GM19328 (cell line): ENCODE measurements at regions not wholly inside any gene's neighbourhood (a gene's known extent, or its start where the extent isn't known, plus 50 kb on each side); places are given as distances from the start of the nearest gene placed in this dataset.

Experiments
- ATAC-seq: cut with Tn5 transposase; IDR thresholded peaks from one replicate; pipeline ENCODE4 v1.9.1; 2021; ENCODE audit warnings: mild to moderate bottlenecking, moderate library complexity; ENCODE audit not compliant: unreplicated experiment

GRCh38 chr18:61949946-61950345 lies 57.1 kb upstream of the RNF152 start:
- ATAC-seq: no peak

GRCh38 chr18:61948846-61949438 lies 56.1 kb upstream of the RNF152 start:
- ATAC-seq: no peak

DNA sequence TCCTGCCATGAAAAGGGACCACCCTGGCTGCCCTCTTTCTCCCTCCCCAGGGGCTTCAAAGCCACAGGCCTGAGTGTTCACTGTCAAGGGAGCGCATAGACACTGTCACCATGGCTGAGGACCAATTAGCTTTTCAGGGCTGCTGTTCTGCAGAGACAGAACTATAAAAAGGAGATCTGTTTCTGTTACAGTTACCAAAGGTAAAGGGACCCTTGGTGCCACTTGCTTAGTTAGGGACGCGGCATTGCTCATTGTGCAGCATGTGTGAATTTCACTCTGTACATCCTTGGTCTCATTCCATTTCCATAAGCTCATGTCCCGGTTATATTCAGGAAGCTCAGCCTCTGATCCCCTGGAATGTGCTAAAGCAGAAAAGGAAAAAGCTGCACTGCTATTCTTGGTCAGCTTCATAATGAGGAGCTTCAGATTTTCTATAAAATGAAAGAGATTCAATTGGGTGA lies 55.5 kb upstream of the RNF152 start:
- ATAC-seq: no peak

- no peak for ATAC-seq
Measured at GRCh38 chr18:61946449-61946848, 53.6 kb upstream of the RNF152 start.

DNA sequence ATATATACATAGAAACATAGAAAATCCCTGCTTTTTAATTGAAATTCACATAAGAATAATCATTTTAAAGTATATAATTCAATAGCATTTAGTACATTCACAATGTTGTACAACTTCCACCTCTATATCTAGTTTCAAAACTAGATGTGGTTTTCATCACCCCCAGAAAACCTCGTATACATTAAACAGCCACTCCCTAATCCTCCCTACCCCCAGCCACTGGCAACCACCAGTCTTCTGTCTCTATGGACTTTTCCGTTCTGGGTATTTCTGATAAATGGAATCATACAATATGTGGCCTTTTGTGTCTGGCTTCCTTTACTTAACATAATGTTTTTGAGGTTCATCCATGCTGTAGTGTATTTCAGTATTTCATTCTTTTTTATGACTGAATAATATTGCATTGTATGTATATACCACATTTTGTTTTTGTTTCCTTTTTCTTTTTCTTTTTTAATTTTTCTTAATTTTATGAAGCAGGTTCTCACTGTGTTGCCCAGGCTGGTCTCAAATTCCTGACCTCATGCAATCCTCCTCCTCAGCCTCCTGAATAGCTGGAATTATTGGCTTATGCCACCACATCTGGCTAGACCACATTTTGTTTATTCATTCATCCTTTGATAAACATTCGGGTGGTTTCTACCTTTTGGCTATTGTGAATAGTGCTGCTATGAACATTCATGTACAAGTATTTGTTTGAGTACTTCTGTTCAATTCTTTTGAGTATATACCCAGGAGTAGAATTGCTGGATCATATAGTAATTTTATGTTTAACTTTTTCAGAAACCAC lies 50.6 kb upstream of the RNF152 start:
- ATAC-seq: no peak
